HepG2 (cell line): ENCODE measurements at regions not wholly inside any gene's neighbourhood (a gene's known extent, or its start where the extent isn't known, plus 50 kb on each side); places are given as distances from the start of the nearest gene placed in this dataset.

ENCODE experiments used
- ATAC-seq: fragments of 200-7000 bp; cut with Tn5 transposase; 3 replicates; pipeline ENCODE4 v1.9.1; 2020; ENCODE audit warnings: mild to moderate bottlenecking, moderate library complexity
- BruUV-seq: library from RNA; stranded (reverse); fragments of 400-500 nt; replicated peaks from 2 replicates; lab custom pipeline; 2021; lab: Mats Ljungman, UMichigan
- CTCF ChIA-PET: fragments of 300-600 bp; formaldehyde crosslinking; extraction: SDS; loops from one replicate; lab custom pipeline; 2021; ENCODE audit warnings: low total read pairs, inconsistent platforms, low intra/inter-chr PET ratio; lab: Yijun Ruan, JAX
- POLR2A ChIA-PET: fragments of 350-600 bp; sonication (Branson Sonifier 250); formaldehyde crosslinking; loops from one replicate; lab custom pipeline; 2020; ENCODE audit warnings: antibody characterized with exemption, inconsistent platforms; lab: Yijun Ruan, JAX
- DNase-seq: peaks from one replicate; pipeline ENCODE4 v3.0.0-alpha.2; 2015; ENCODE audit warnings: low spot score
- FAIRE-seq: peaks from 3 replicates; lab custom pipeline; 2011; peaks lifted over from hg19 to GRCh38; lab: Jason Lieb, UNC
- H2AFZ ChIP-seq: one replicate; pipeline ENCODE4 v1.6.1; 2011; ENCODE audit warnings: low read length, inconsistent platforms
- H3K27ac ChIP-seq: fragments of 300-600 bp; 3 replicates; pipeline ENCODE4 v1.8.0; 2011; ENCODE audit warnings: mixed run types, mild to moderate bottlenecking, mixed read lengths, low read length, inconsistent platforms; ENCODE audit not compliant: insufficient read depth; ENCODE audit errors: extremely low read length
- H3K27me3 ChIP-seq, 2 experiments: fragments of 200-600 bp in 1 of 2; 2 replicates in 1 of 2; 3 replicates in 1 of 2; pipeline versions ENCODE4 v1.6.0 to v1.8.0; 2011; ENCODE audit warnings: low read length in 2 of 2, mild to moderate bottlenecking in 2 of 2, moderate library complexity in 2 of 2, inconsistent platforms in 1 of 2; ENCODE audit not compliant: insufficient read depth in 2 of 2, control insufficient read depth in 1 of 2
- H3K36me3 ChIP-seq, 2 experiments: fragments of 200-600 bp in 1 of 2; replicated peaks in 1 of 2; 2 replicates in 1 of 2; 3 replicates in 1 of 2; pipeline versions ENCODE4 v1.5.1 to v1.8.0; 2011; ENCODE audit warnings: low read length in 2 of 2, inconsistent platforms in 1 of 2; ENCODE audit not compliant: insufficient read depth in 2 of 2, control insufficient read depth in 1 of 2
- H3K4me1 ChIP-seq: 2 replicates; pipeline ENCODE4 v1.5.1; 2012; ENCODE audit warnings: low read length, inconsistent platforms; ENCODE audit not compliant: insufficient read depth
- H3K4me2 ChIP-seq: 2 replicates; pipeline ENCODE4 v1.6.0; 2011; ENCODE audit warnings: low read depth, low read length, inconsistent platforms
- H3K4me3 ChIP-seq, 3 experiments: fragments of 200-600 bp in 1 of 3; sonication (generic), shearing (Covaris generic) in 1 of 3; replicated peaks in 1 of 3; 2 replicates each; pipeline ENCODE4 v1.5.1; 2011 to 2016; ENCODE audit warnings: low read length in 3 of 3, inconsistent platforms in 2 of 3, low read depth in 2 of 3, mild to moderate bottlenecking in 2 of 3, control low read depth in 1 of 3, mixed read lengths in 1 of 3; ENCODE audit not compliant: insufficient read depth in 1 of 3
- H3K79me2 ChIP-seq: one replicate; pipeline ENCODE4 v1.6.1; 2011; ENCODE audit warnings: low read length, inconsistent platforms; ENCODE audit not compliant: insufficient read depth
- H3K9ac ChIP-seq: 2 replicates; pipeline ENCODE4 v1.6.0; 2011; ENCODE audit warnings: mild to moderate bottlenecking, low read depth, low read length, inconsistent platforms; ENCODE audit not compliant: insufficient read depth
- H3K9me3 ChIP-seq: 2 replicates; pipeline ENCODE4 v1.5.1; 2012; ENCODE audit warnings: mild to moderate bottlenecking, low read length
- H4K20me1 ChIP-seq: 2 replicates; pipeline ENCODE4 v1.6.0; 2011; ENCODE audit warnings: inconsistent platforms, mild to moderate bottlenecking, low read length, moderate library complexity; ENCODE audit not compliant: insufficient read depth
- AGO1 ChIP-seq: fragments of 200-400 bp; formaldehyde crosslinking; IDR thresholded peaks from 2 replicates; pipeline ENCODE4 v1.6.1; 2017; ENCODE audit warnings: mild to moderate bottlenecking, low read depth, low read length, moderate library complexity; ENCODE audit not compliant: poor library complexity, severe bottlenecking
- NFIC ChIP-seq: IDR thresholded peaks from 2 replicates; pipeline ENCODE4 v1.6.1; 2012; ENCODE audit warnings: mild to moderate bottlenecking, low read length, inconsistent platforms
- RBAK ChIP-seq: sonication (generic); formaldehyde crosslinking; IDR thresholded peaks from 2 replicates; pipeline ENCODE4 v1.5.1; 2020; ENCODE audit warnings: mild to moderate bottlenecking, missing genetic modification reagents
- ZBTB1 ChIP-seq: sonication (generic); formaldehyde crosslinking; IDR thresholded peaks from 2 replicates; pipeline ENCODE4 v1.4.0; 2020; ENCODE audit warnings: missing genetic modification reagents, borderline replicate concordance
- ZFP37 ChIP-seq: sonication (generic); formaldehyde crosslinking; IDR thresholded peaks from 2 replicates; pipeline ENCODE4 v1.4.0; 2020; ENCODE audit warnings: missing genetic modification reagents, borderline replicate concordance
- ZNF281 ChIP-seq: sonication (generic); formaldehyde crosslinking; IDR thresholded peaks from 2 replicates; pipeline ENCODE4 v1.4.0; 2020; ENCODE audit warnings: missing genetic modification reagents, borderline replicate concordance
- ZNF292 ChIP-seq: sonication (generic); formaldehyde crosslinking; IDR thresholded peaks from 2 replicates; pipeline ENCODE4 v1.8.1; 2022; ENCODE audit warnings: mild to moderate bottlenecking, low read depth, missing genetic modification reagents, borderline replicate concordance
- ZNF878 ChIP-seq: sonication (generic); formaldehyde crosslinking; IDR thresholded peaks from 2 replicates; pipeline ENCODE4 v1.8.1; 2023; ENCODE audit warnings: mild to moderate bottlenecking, missing genetic modification reagents, moderate library complexity
- ZSCAN9 ChIP-seq: IDR thresholded peaks from 2 replicates; pipeline ENCODE4 v1.6.1; 2016; ENCODE audit warnings: borderline replicate concordance
- WGBS: methylation state at CpG from one replicate; pipeline ENCODE4 v1.1.6; 2017; ENCODE audit warnings: low lambda C conversion rate; 5-methylcytosine and 5-hydroxymethylcytosine counted together
- in situ Hi-C: cut with HindIII; loops from 2 replicates; pipeline ENCODE4 v1.10.0; 2017; ENCODE audit warnings: low pct_unique_long_range_greater_than_20kb; ENCODE audit not compliant: extremely low pct_ligation_motif_present
- intact Hi-C: fragments of 100-400 bp; cut with micrococcal nuclease; formaldehyde crosslinking; loops from one replicate; pipeline ENCODE4 v1.10.0; 2022; ENCODE audit not compliant: unreplicated experiment
- TF ChIP-seq, protein P1 (sequence below): sonication (generic); formaldehyde crosslinking; IDR thresholded peaks from 2 replicates; pipeline ENCODE4 v1.4.0; 2020; ENCODE audit warnings: missing genetic modification reagents
- TF ChIP-seq, protein P2 (sequence below): fragments of 450-650 bp; IDR thresholded peaks from 2 replicates; pipeline ENCODE4 v1.6.1; 2016
- TF ChIP-seq, protein P3 (sequence below), 2 experiments: sonication (generic) in 1 of 2; formaldehyde crosslinking in 1 of 2; IDR thresholded peaks; 2 replicates each; pipeline versions ENCODE4 v1.4.0 to v1.6.1; 2018 to 2020; ENCODE audit warnings: missing genetic modification reagents in 2 of 2, borderline replicate concordance in 1 of 2, low read depth in 1 of 2, mild to moderate bottlenecking in 1 of 2, missing biosample characterization in 1 of 2

DNA sequence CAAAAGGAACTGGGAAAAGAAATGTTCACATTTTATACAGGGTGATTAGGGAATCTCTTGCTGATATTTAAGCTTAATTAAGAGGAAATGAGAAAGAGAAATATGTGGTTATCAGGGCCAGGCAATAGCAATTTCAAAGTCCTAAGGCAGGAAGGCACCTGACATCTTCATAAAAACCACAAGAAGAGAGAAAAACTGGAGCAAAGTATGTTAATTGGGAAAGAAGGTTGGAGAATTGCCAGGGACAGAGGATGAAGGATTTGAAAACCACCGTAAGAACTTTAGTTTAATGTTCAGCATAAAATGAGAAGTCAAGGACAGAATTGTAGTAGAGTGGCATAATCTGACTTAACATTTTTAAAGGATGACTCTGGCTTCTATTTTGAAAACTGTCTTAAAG is 691.8 kb upstream of the NRXN1 start:
- BruUV-seq, result no TSS peak
- Histone ChIP-seq H3K27ac (no peak overlapping the region), H3K4me1 (no peaks in the 10 kb centered on the region), H3K27me3 (no peaks in the 10 kb centered on the region), H3K36me3 (no peaks in the 10 kb centered on the region), H3K4me3 (no peak overlapping the region), H3K9me3 (peaks cover 6% of the 10 kb centered on the region), H3K9ac (no peak overlapping the region), H2AFZ (no peak overlapping the region), H3K79me2 (no peaks in the 10 kb centered on the region), H3K4me2 (no peak overlapping the region), H4K20me1 (no peaks in the 10 kb centered on the region)
- 3% methylated on average over 1 of the region's 1 CpG for WGBS
- ChIA-PET CTCF (no interaction called here), POLR2A (no interaction called here)
- TF ChIP-seq, protein P1, sequence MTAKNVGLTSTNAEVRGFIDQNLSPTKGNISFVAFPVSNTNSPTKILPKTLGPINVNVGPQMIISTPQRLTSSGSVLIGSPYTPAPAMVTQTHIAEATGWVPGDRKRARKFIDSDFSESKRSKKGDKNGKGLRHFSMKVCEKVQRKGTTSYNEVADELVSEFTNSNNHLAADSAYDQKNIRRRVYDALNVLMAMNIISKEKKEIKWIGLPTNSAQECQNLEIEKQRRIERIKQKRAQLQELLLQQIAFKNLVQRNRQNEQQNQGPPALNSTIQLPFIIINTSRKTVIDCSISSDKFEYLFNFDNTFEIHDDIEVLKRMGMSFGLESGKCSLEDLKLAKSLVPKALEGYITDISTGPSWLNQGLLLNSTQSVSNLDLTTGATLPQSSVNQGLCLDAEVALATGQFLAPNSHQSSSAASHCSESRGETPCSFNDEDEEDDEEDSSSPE (CRISPR knock-in tag), result no peak
- TF ChIP-seq, protein P2, sequence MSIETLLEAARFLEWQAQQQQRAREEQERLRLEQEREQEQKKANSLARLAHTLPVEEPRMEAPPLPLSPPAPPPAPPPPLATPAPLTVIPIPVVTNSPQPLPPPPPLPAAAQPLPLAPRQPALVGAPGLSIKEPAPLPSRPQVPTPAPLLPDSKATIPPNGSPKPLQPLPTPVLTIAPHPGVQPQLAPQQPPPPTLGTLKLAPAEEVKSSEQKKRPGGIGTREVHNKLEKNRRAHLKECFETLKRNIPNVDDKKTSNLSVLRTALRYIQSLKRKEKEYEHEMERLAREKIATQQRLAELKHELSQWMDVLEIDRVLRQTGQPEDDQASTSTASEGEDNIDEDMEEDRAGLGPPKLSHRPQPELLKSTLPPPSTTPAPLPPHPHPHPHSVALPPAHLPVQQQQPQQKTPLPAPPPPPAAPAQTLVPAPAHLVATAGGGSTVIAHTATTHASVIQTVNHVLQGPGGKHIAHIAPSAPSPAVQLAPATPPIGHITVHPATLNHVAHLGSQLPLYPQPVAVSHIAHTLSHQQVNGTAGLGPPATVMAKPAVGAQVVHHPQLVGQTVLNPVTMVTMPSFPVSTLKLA, result no peak
- TF ChIP-seq ZFP37 (no peak), NFIC (no peak), ZNF281 (CRISPR knock-in tag) (no peak), RBAK (no peak), ZNF878 (CRISPR knock-in tag) (no peak), AGO1 (no peak), ZBTB1 (CRISPR knock-in tag) (no peak), ZSCAN9 (CRISPR knock-in tag) (no peak), ZNF292 (CRISPR knock-in tag) (no peak)
- TF ChIP-seq, protein P3, sequence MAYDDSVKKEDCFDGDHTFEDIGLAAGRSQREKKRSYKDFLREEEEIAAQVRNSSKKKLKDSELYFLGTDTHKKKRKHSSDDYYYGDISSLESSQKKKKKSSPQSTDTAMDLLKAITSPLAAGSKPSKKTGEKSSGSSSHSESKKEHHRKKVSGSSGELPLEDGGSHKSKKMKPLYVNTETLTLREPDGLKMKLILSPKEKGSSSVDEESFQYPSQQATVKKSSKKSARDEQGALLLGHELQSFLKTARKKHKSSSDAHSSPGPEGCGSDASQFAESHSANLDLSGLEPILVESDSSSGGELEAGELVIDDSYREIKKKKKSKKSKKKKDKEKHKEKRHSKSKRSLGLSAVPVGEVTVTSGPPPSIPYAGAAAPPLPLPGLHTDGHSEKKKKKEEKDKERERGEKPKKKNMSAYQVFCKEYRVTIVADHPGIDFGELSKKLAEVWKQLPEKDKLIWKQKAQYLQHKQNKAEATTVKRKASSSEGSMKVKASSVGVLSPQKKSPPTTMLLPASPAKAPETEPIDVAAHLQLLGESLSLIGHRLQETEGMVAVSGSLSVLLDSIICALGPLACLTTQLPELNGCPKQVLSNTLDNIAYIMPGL (CRISPR knock-in tag; IDR thresholded peaks at IDR 0.05; ENCODE audit: borderline replicate concordance in 1 of 2, low read depth in 1 of 2), result no peak
- in situ Hi-C loops, result loop anchor here (25.0 kb wide), 1 partner anchor 1186 kb away; no protein-coding TSS in a partner anchor
- DNase-seq (no peak), FAIRE-seq (no peak), ATAC-seq (no peak)
- intact Hi-C loops, result no loop called here
